ENCODE measurements at regions not wholly inside any gene's neighbourhood (a gene's known extent, or its start where the extent isn't known, plus 50 kb on each side); places are given as distances from the start of the nearest gene placed in this dataset.

DNA sequence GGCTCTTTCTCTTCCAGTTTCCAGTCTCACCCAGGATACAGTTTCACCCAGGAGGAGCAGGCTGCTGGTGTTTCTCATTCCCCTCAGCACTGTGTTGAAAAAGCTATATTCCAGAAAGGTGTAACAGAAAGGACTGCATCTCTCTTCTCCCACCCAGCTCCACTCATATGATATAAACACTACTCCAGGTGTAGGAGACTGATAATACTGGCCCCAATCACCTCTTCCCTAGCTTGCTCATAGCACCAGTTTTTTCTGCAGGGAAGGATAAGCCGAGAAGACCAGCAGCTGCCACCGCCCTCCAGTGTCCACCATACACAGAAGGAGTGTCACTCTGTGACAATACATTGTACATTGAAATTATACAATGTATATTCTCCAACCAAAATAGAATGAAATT lies 105.5 kb upstream of the STK26 start:
- WGBS, result 90% methylated on average over 2 of the region's 2 CpGs
- no peak overlapping the region for H3K9ac ChIP-seq (ENCODE audit: low read depth in 1 of 2, low read length in 2 of 2)
- TF ChIP-seq RAD21 (IDR thresholded peaks at IDR 0.05), result no peak
- no peak for TF ChIP-seq CTCF (IDR thresholded peaks at IDR 0.05; ENCODE audit: low read depth, low read length, missing input control)
- TF ChIP-seq FOXA2 (IDR thresholded peaks at IDR 0.05), result no peak
- no peak for TF ChIP-seq RXRA (IDR thresholded peaks at IDR 0.05)
- no peak for TF ChIP-seq JUND (IDR thresholded peaks at IDR 0.05)
- no peak for TF ChIP-seq MAX (IDR thresholded peaks at IDR 0.05)
- TF ChIP-seq NR2F2 (IDR thresholded peaks at IDR 0.05), result no peak
- TF ChIP-seq EGR1 (IDR thresholded peaks at IDR 0.05; ENCODE audit: low read depth in 2 of 2), result no peak
- TF ChIP-seq ATF3 (IDR thresholded peaks at IDR 0.05), result no peak
- TF ChIP-seq YY1 (IDR thresholded peaks at IDR 0.05), result no peak
- TF ChIP-seq TAF1 (conservative IDR thresholded peaks at IDR 0.05), result no peak
- no peak for TF ChIP-seq HNF4G (IDR thresholded peaks at IDR 0.05)
- TF ChIP-seq, protein P1, sequence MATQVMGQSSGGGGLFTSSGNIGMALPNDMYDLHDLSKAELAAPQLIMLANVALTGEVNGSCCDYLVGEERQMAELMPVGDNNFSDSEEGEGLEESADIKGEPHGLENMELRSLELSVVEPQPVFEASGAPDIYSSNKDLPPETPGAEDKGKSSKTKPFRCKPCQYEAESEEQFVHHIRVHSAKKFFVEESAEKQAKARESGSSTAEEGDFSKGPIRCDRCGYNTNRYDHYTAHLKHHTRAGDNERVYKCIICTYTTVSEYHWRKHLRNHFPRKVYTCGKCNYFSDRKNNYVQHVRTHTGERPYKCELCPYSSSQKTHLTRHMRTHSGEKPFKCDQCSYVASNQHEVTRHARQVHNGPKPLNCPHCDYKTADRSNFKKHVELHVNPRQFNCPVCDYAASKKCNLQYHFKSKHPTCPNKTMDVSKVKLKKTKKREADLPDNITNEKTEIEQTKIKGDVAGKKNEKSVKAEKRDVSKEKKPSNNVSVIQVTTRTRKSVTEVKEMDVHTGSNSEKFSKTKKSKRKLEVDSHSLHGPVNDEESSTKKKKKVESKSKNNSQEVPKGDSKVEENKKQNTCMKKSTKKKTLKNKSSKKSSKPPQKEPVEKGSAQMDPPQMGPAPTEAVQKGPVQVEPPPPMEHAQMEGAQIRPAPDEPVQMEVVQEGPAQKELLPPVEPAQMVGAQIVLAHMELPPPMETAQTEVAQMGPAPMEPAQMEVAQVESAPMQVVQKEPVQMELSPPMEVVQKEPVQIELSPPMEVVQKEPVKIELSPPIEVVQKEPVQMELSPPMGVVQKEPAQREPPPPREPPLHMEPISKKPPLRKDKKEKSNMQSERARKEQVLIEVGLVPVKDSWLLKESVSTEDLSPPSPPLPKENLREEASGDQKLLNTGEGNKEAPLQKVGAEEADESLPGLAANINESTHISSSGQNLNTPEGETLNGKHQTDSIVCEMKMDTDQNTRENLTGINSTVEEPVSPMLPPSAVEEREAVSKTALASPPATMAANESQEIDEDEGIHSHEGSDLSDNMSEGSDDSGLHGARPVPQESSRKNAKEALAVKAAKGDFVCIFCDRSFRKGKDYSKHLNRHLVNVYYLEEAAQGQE (IDR thresholded peaks at IDR 0.05), result no peak
- TF ChIP-seq GABPA (IDR thresholded peaks at IDR 0.05 in 1 of 2, conservative IDR thresholded peaks at IDR 0.05 in 1 of 2), result no peak
- TF ChIP-seq FOXA1 (IDR thresholded peaks at IDR 0.05), result no peak
- no peak for TF ChIP-seq HNF4A (conservative IDR thresholded peaks at IDR 0.05)
- H3K4me3 ChIP-seq (ENCODE audit: low read depth in 1 of 3, low read length in 3 of 3), result no peak overlapping the region
- no peaks in the 10 kb centered on the region for H3K4me1 ChIP-seq (ENCODE audit: control insufficient read depth in 4 of 4, insufficient read depth in 4 of 4, low read length in 3 of 4)
- no peak overlapping the region for H3K27ac ChIP-seq (ENCODE audit: low read depth in 1 of 2, low read length in 2 of 2)
- DNase-seq (ENCODE audit: low spot score), result peak; percentile 36
- H3K36me3 ChIP-seq (ENCODE audit: control insufficient read depth in 4 of 4, insufficient read depth in 3 of 4, low read depth in 1 of 4, low read length in 3 of 4), result no peaks in the 10 kb centered on the region
- no peaks in the 10 kb centered on the region for H3K9me3 ChIP-seq (ENCODE audit: control insufficient read depth in 4 of 4, low read length in 3 of 4)
- no peaks in the 10 kb centered on the region for H3K27me3 ChIP-seq (ENCODE audit: control insufficient read depth in 4 of 4, insufficient read depth in 4 of 4, low read length in 3 of 4)

- DNase-seq (ENCODE audit: low spot score), result no peak
- Histone ChIP-seq H3K4me1 (ENCODE audit: control insufficient read depth in 4 of 4, insufficient read depth in 4 of 4, low read length in 3 of 4) (no peaks in the 10 kb centered on the region), H3K9ac (ENCODE audit: low read depth in 1 of 2, low read length in 2 of 2) (no peak overlapping the region), H3K27ac (ENCODE audit: low read depth in 1 of 2, low read length in 2 of 2) (no peak overlapping the region), H3K9me3 (ENCODE audit: control insufficient read depth in 4 of 4, low read length in 3 of 4) (no peaks in the 10 kb centered on the region), H3K36me3 (ENCODE audit: control insufficient read depth in 4 of 4, insufficient read depth in 3 of 4, low read depth in 1 of 4, low read length in 3 of 4) (no peaks in the 10 kb centered on the region), H3K4me3 (ENCODE audit: low read depth in 1 of 3, low read length in 3 of 3) (no peak overlapping the region), H3K27me3 (ENCODE audit: control insufficient read depth in 4 of 4, insufficient read depth in 4 of 4, low read length in 3 of 4) (peaks cover 0 to 4% (median 0%) of the 10 kb centered on the region in 4 donors)
- WGBS, result 84% methylated on average over 2 of the region's 2 CpGs
- no peak for TF ChIP-seq ATF3 (IDR thresholded peaks at IDR 0.05)
- no peak for TF ChIP-seq CTCF (IDR thresholded peaks at IDR 0.05; ENCODE audit: low read depth, low read length, missing input control)
- TF ChIP-seq HNF4A (conservative IDR thresholded peaks at IDR 0.05), result no peak
- TF ChIP-seq NR2F2 (IDR thresholded peaks at IDR 0.05), result no peak
- no peak for TF ChIP-seq JUND (IDR thresholded peaks at IDR 0.05)
- no peak for TF ChIP-seq FOXA2 (IDR thresholded peaks at IDR 0.05)
- no peak for TF ChIP-seq FOXA1 (IDR thresholded peaks at IDR 0.05)
- no peak for TF ChIP-seq HNF4G (IDR thresholded peaks at IDR 0.05)
- no peak for TF ChIP-seq TAF1 (conservative IDR thresholded peaks at IDR 0.05)
- TF ChIP-seq EGR1 (IDR thresholded peaks at IDR 0.05; ENCODE audit: low read depth in 2 of 2), result no peak
- no peak for TF ChIP-seq ZBTB33 (IDR thresholded peaks at IDR 0.05)
- no peak for TF ChIP-seq MAX (IDR thresholded peaks at IDR 0.05)
- TF ChIP-seq GABPA (IDR thresholded peaks at IDR 0.05 in 1 of 2, conservative IDR thresholded peaks at IDR 0.05 in 1 of 2), result no peak
- no peak for TF ChIP-seq YY1 (IDR thresholded peaks at IDR 0.05)
These were observed 104.3 kb upstream of the STK26 start for GRCh38 chrX:131918839-131919238.

All from liver (tissue), 8 donors.